GM18861 (cell line): ENCODE measurements at regions not wholly inside any gene's neighbourhood (a gene's known extent, or its start where the extent isn't known, plus 50 kb on each side); places are given as distances from the start of the nearest gene placed in this dataset.
"Not testable (repeated sequence)": the region's sequence is repeated elsewhere in the genome, so short reads cannot be mapped to it uniquely, and the experiment has no call there.

Experiments used
- ATAC-seq: cut with Tn5 transposase; IDR thresholded peaks from one replicate; pipeline ENCODE4 v1.9.1; 2021; ENCODE audit not compliant: unreplicated experiment

GRCh38 chr5:112472614-112473013 is 53.5 kb upstream of the EPB41L4A start:
- ATAC-seq, result no peak

- no peak for ATAC-seq
Measured at GRCh38 chr5:112473989-112474388, 54.9 kb upstream of the EPB41L4A start.

- no peak for ATAC-seq
Measured at GRCh38 chr5:112475747-112476365, 56.8 kb upstream of the EPB41L4A start.

DNA sequence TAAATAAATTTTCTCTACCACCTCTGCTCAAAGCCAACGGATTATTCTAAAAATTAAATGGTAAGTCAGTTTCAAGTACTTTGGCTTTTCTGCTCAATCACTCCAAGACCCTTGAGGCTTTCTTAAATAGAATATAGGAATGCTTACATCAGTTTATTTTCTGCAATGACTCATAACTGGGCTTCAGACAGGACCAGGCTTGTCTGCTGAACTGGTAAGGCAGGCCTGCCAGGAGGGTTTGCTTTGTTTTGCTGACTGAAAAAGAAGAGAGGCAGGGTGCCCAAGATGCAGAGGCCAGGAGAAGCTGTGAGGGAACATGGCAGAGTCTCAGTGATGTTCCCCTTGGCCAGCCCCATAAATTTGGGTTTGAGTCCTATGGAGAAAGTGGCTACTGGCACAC is 60.3 kb upstream of the EPB41L4A start:
- ATAC-seq, result no peak

DNA sequence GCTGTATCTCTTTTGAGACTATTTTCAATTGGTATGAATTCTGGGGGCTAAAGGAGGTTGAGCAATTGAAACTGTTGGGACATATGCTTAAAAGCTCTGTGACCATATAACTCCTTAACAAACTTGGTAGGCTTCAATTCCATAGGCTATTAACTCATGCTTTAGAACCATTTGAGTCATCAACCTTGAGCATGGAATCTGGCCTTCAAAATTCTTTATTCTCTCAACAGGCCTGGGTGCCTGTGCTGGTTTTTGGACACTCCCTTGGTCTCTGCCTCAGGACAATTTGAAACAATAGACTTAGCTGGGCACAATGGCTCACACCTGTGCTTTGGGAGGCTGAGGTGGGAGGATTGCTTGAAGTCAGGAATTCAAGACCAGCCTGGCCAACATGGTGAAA is 61.4 kb upstream of the EPB41L4A start:
- ATAC-seq, result no peak

DNA sequence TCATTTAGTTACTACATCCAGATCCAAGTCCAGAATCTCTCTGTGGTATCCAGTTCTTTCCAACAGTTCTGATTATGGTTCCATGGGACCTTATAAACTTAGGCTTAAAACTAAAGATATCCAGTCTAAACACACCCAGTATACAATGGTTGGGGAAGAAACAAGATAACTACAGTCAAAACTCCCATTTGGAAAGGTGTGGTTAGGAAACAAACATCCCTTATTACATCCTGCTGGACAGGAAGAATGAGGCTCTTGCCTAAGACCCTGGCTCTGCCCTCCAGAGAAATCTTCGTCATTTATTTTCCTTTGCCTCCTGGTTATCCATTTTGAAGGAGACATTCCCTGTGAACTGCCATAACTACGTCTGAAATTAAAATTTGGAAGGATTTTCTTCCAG is 64.6 kb upstream of the EPB41L4A start:
- ATAC-seq, result no peak

GRCh38 chr5:112485934-112486355 is 66.9 kb upstream of the EPB41L4A start:
- no peak for ATAC-seq

- ATAC-seq, result no peak
Measured at GRCh38 chr5:112491257-112491656, 72.2 kb upstream of the EPB41L4A start.

DNA sequence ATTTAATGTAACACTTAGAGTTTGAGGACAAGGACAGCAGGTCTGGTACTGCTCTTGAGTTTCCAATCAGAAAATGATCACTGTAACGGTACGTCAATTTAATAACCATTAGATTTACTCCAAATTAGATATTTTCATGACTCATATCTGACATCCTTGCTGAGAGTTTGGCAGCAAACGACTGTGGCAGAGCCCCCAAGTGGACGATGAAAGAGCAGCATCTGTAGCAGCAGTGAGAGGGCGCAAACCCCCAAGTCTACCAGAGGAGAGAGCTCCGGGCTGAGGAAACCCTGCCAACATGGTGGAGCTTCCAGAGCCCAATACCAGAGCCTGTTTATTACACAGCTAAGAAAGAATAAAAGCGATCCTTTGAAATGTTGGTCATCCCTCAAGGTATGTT is 73.2 kb upstream of the EPB41L4A start:
- peak; percentile 96 for ATAC-seq

- not testable (repeated sequence) for ATAC-seq
Measured at GRCh38 chr5:112503749-112504501, 84.8 kb upstream of the EPB41L4A start.

DNA sequence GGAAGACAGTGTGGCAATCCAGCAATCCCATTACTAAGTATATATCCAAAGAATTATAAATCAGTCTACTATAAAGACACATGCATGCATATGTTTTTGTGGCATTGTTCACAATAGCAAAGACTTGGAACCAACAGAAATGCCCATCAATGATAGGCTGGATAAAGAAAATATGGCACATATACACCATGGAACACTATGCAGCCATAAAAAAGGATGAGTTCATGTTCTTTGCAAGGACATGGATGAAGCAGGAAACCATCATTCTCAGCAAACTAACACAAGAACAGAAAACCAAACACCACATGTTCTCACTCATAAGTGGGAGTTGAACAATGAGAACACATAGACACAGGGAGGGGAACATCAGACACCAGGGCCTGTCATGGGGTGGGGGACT is 90.0 kb upstream of the EPB41L4A start:
- ATAC-seq, result not testable (repeated sequence)

DNA sequence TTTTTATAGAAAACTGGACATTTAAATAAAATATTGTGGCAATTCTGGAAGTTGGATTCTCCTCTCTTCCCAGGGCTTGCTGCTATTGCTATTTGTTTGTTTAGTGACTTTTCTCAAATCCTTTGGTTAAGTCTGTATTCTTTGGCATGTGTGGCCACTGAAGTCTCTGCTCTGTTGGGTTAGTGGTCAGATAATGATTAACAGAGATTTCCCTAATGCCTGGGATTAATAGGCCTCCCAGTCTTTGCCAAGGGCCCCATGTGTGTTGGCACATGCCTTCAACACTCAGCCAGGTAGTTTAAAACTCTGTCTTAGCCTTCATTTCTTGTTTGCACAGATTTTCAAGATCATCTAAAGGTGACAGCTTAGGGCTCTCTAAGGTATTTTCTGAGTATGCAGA is 92.8 kb upstream of the EPB41L4A start:
- no peak for ATAC-seq

GRCh38 chr5:112512901-112513300 is 93.8 kb upstream of the EPB41L4A start:
- ATAC-seq, result no peak

- ATAC-seq, result no peak
Measured at GRCh38 chr5:112514111-112514510, 95.0 kb upstream of the EPB41L4A start.

DNA sequence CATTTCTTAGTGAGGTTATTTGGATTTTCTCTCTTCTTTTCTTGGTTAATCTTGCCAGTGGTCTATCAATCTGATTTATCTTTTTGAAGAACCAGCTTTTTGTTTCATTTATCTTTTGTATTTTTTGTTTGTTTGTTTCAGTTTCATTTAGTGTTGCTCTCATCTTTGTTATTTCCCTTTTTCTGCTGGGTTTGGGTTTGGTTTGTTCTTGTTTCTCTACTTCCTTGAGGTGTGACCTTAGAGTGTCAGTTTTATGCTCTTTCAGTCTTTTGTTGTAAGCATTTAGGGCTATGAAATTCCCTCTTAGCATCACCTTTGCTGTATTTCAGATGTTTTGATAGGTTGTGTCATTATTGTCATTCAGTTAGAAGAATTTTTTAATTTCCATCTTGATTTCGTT is 101.4 kb upstream of the EPB41L4A start:
- not testable (repeated sequence) for ATAC-seq

- peak; percentile 59 for ATAC-seq
Measured at GRCh38 chr5:112522891-112523673, 104.0 kb upstream of the EPB41L4A start.

DNA sequence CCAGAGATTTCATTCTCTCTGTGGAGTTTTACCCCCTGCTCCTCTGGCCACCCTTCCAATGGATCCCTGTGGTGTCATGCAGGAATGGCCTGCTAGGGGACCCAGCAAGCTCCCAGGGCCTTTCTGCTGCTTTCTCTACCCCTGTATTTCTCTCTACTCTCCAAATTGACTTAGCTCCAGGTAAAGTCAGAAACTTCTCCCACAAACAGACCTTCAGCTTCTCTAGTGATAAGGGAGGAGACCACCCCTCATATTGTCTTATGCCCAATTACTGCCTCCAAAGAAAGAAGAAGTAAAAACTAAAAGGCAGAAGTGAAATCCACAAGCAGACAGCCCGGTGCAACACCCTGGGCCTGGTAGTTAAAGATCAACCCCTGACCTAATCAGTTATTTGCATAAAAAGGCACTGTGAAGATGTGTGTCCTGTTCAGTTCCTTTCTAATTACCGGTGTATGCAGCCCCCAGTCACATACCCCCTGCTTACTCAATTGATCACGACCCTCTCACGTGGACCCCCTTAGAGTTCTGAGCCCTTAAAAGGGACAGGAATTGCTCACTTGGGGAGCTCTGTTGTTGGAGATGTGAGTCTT is 104.7 kb upstream of the EPB41L4A start:
- ATAC-seq, result peak; percentile 72

GRCh38 chr5:112525217-112525616 is 106.1 kb upstream of the EPB41L4A start:
- no peak for ATAC-seq

DNA sequence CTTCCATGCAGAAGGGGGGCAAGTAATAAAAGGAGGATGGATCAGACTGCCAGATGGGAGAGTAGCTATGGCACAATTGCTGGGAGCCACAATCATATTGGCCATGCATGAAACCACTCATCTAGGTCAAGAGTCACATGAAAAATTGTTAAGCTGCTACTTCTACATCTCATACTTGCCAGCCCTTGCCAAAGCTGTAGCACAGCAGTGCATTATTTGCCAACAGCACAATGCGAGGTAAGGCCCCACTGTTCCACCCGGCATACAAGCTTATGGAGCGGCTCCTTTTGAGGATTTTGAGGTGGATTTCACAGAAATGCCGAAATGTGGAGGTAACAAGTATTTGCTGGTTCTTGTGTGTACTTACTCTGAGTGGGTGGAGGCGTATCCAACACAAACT is 109.9 kb upstream of the EPB41L4A start:
- ATAC-seq, result no peak

DNA sequence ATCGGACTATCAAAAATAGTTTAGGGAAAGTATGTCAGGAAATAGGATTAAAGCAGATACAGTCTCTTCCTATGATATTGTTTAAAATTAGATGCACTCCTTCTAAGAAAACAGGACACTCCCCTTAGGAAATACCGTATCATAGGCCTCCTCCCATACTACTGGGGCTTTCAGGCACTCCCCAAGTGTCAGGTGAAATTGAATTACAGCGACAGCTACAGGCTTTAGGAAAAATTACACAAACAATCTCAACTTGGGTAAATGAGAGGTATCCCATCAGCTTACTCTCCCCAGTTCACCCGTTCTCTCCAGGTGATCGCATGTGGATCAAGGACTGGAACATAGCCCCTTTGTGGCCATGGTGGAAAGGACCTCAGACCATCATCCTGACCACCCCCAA is 110.4 kb upstream of the EPB41L4A start:
- no peak for ATAC-seq

GRCh38 chr5:112532654-112533360 is 113.7 kb upstream of the EPB41L4A start:
- ATAC-seq, result peak; percentile 31
